ENCODE measurements at regions not wholly inside any gene's neighbourhood (a gene's known extent, or its start where the extent isn't known, plus 50 kb on each side); places are given as distances from the start of the nearest gene placed in this dataset.

GRCh38 chr6:109225946-109226345, 130.6 kb downstream of the CEP57L1 start:
- no peak for TF ChIP-seq EZH2 (IDR thresholded peaks at IDR 0.05)
- no peak for TF ChIP-seq EZH2phosphoT487 (IDR thresholded peaks at IDR 0.05)
